ENCODE measurements at regions not wholly inside any gene's neighbourhood (a gene's known extent, or its start where the extent isn't known, plus 50 kb on each side); places are given as distances from the start of the nearest gene placed in this dataset.
"Not testable (repeated sequence)": the region's sequence is repeated elsewhere in the genome, so short reads cannot be mapped to it uniquely, and the experiment has no call there.

DNA sequence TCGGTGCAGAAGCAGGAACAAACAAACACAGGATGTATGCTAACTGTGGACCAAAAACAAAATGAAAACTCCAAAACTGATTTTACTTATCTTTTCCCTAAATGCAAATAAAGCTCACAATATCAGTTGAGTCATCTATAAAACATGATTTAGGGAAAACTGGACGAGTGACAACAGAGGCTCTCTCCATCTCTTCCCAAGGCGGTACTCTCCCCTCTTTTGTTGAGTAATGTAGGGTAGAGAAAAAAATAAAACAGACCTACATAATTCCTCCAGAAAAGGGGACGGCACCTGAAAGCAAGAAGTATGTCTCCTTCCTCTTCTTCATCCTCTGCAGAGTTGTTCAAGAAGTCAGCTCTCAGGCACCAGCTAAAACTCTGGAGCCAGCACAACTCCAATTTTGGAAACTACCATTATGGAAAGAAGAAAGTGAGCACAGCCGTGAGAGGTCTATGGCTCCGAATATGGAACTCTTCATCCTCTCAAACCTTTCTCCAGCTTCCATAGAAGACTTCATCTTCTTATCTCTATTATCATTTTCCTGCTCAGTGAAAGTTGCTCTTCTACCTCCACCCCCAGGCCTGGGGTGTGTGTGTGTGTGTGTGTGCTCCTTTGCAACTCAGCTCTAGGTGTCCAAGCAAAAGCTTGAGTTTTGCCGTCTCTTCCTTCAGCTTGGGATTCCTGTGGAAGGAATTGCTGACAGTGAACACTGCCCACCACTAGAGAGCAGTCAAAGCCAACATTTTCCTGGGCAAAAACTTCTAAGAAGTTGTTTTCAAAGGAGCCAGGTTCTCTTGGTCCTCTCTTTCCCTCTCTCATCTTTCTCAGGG, 155.4 kb downstream of the DIO2 start:
- DNase-seq (ENCODE audit: low read depth) = peak; percentile 75

DNA sequence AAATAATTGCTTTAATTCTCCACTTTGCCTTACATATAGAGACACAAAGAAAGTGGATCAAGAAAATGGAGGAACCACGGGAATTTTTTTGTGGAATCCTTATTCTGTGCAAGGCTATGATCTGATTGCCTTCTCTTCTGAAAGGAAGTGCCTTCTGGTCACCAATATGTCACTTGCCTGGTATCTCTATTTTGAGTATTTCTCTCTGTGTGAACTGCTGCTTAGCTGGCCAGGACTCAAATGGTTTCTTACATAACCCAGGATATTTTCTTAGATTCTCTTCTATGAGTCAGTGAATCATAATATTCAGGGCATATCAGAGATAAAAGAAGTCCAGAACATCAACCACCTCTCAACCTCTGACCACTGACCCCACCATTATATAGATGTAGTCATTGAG, 156.1 kb downstream of the DIO2 start:
- peak; percentile 56 for DNase-seq (ENCODE audit: low read depth)

DNA sequence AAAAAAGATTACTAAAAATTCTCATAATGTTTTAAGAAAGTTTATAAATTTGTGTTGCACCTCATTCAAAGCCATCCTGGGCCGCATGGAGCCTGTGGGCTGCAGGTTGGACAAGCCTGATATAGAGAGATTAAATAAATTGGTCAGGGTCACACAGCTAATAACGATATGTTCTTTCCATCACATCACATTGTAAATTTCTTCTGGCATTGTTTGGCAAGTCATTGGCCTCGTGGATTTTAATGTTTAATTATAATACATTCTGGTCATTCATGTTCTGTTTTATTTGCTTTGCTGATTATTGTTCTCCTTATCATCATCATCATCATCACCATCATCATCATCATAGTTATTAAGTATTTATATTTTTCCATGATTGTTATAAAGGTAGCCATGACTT, 157.3 kb downstream of the DIO2 start:
- no peak for DNase-seq (ENCODE audit: low read depth)

DNA sequence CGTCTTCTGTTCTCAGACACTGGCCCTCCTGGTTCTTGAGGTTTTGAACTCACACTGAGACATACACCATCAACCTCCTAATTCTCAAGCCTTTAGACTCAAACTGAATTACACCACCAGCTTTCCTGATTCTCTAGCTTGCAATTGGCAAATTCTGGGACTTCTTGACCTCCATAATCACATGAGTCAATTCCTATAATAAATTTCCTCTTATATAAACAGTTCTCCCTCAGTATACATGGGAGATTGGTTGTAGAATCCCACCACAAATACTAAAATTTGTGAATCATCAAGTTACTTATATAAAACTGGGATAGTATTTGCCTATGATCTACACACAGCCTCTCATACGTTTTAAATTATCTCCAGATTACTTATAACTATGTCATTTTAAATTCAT, 162.2 kb downstream of the DIO2 start:
- peak; percentile 24 for DNase-seq (ENCODE audit: low read depth)

DNA sequence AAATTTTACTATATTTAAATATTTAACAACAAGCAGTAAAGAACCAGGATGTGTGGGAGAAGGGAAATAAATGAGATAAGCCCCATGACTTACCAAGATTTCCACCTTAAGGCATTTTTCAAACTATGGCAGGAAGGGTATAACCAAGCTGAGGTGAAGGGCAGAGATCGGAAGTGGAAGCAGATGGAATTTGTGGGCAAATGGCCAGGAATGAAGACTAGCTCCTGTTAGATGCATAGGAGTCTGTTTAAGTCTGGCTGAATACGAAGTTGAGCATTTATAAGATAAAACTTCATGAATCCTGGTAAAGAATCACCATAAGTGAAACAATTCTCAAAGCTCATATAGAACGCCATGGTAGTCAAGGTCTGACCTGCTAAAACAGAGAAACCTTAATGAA, 163.5 kb downstream of the DIO2 start:
- no peak for DNase-seq (ENCODE audit: low read depth)

DNA sequence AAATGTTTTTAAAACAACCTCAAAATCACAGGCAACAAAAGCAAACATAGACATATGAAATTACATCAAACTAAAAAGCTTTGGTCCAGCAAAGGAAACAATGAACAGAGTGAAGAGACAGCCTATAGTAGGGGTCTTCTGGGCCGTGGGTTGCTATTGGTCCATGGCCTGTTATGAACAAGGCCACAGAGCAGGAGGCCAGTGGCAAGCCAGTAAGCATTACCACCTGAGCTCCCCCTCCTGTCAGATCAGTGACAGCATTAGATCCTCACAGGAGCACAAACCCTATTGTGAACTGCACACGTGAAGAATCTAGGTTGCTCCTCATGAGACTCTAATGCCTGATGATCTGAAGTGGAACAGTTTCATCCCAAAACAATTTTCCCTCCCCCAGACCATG, 174.0 kb downstream of the DIO2 start:
- no peak for DNase-seq (ENCODE audit: low read depth)

DNA sequence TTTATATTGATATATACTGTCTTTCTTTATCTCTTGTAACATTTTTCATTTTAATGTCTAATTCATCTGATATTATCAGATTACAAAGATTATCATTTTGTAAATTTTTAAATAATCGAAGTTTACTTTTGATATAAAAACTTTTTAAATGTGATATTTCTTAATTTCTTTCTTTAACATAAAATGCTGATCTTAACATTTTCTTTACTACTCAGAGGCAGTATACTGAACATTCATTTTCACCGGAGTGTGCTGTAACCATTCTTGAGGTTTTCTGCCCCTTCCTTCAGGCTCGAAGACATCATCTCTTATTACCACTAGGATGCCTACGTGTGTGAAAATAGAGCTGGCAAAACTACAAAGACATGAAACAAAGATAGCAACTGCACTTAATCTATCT, 186.9 kb downstream of the DIO2 start:
- no peak for DNase-seq (ENCODE audit: low read depth)

DNA sequence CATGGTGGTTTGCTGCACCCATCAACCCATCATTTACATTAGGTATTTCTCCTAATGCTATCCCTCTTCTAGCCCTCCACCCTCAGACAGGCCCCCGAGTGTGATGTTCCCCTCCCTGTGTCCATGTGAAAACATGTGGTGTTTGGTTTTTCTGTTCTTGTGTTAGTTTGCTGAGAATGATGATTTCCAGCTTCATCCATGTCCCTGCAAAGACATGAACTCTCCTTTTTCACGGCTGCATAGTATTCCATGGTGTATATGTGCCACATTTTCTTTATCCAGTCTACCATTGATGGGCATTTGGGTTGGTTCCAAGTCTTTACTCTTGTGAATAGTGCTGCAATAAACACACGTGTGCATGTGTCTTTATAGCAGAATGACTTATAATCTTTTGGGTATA, 192.8 kb downstream of the DIO2 start:
- not testable (repeated sequence) for DNase-seq (ENCODE audit: low read depth)

DNA sequence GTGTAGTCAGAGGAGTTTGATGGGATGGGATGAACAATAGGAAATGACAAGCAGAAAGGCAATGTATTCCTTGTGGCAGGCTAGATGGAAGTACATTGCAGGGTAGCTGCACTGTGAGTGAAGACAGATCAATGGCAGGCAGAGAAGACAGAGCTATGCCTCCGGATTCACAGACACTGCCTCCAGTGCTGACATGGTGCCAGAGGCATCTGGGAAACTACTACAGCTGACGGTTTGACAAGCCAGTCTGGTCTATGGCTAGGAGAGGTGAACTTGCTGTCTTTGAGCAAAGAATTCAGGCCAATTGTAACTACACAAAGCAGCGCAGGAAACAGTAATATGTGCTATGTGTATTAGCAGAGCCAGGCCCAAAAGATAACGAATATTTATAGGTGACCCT, 193.5 kb downstream of the DIO2 start:
- no peak for DNase-seq (ENCODE audit: low read depth)

DNA sequence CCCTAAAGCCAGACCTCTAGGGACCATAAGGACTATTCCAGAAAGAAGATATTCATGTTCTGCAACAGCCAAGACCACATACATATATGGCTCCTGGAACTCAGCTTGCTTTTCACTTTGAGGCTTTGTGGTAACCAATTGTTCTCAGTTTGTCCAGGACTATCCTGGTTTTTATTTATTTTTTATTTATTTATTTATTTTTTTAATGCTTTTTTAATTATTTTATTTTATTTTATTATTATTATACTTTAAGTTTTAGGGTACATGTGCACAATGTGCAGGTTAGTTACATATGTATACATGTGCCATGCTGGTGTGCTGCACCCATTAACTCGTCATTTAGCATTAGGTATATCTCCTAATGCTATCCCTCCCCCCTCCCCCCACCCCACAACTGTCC, 201.1 kb downstream of the DIO2 start:
- DNase-seq (ENCODE audit: low read depth) = not testable (repeated sequence)

DNA sequence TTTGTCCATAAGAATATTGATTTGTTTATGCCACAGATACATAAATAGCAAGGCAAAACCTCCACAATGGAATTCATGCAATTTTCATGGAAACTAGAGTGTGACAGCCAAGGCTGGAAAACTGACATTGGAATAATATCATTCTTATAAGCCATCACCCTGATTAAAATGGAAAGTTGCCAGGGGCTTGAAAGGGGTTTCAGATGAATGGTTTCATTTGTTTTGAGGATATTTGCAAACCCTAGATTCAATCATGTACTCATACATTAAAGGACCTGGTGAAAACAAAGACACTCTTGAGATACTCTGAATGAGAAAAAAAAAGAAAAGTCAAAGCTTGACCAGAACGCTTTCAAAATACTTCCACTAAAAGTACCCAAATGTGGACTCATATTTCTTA, 205.7 kb downstream of the DIO2 start:
- DNase-seq (ENCODE audit: low read depth) = no peak

DNA sequence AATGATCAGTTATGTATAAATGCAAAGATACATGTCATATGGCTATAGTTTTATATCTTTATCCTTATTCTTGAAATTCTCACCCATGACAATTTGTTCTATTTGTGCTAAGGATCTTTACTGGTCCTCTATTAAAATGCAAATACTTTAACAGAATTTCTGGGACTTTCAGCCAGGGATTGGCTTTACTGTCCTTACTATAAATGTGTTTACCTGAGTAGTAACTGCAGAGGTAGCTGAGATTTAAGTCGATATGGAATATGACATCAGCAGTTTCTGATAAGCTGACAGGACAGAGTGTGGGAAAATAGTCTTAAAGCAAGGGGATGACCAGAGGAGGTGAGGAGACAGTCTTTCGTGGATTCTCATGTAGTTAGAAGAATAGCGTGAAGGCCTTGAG, 206.4 kb downstream of the DIO2 start:
- no peak for DNase-seq (ENCODE audit: low read depth)

DNA sequence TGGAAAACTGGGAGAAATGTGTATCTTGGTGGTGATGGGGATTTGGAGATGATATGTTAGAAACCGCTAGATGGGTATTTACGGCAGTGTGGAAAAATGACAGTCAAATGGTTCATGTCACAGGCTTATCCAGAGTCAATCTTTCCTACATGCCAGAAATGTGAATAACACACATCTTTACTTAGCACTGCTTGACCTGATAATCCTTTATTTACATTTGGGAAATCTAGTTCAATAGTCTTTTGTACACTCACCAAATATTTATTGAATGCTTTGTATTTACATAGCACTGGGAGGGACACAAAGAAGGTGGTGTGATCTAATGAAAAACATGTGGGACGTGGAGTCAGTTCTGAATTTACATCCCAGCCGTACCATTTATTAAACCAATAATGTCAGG, 208.2 kb downstream of the DIO2 start:
- DNase-seq (ENCODE audit: low read depth) = peak; percentile 73

DNA sequence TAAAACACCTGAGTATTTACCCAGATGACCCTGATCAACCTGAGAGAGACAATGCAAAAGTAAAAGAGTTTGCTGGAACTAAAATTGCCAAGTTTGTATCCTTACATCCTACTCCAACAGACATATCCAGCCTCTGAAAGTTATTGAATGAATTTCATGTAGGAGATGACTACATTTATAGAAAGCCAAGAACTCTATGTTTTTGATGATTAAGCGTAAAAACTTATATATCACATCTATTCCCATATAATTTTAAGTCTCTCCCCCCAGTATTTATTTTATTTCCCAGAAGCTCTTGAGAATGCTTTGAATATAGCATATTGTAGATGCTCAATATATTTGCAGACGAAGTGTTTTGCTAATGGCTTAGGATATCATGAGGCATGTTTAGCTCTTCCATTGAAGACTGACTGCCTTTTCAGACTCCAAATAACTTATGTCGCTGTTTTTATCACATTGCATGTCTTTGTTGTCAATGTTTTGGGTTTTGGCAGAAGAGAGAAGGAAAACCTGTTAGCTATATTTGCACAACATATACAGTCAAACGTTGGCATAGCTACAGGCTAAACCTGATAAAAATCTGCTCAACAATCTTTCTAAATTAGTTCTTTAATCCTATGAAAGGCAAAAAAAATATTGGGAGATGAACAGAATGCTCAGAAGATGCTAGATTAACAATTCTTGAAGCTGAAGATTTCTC, 213.6 kb downstream of the DIO2 start:
- DNase-seq (ENCODE audit: low read depth) = no peak

DNA sequence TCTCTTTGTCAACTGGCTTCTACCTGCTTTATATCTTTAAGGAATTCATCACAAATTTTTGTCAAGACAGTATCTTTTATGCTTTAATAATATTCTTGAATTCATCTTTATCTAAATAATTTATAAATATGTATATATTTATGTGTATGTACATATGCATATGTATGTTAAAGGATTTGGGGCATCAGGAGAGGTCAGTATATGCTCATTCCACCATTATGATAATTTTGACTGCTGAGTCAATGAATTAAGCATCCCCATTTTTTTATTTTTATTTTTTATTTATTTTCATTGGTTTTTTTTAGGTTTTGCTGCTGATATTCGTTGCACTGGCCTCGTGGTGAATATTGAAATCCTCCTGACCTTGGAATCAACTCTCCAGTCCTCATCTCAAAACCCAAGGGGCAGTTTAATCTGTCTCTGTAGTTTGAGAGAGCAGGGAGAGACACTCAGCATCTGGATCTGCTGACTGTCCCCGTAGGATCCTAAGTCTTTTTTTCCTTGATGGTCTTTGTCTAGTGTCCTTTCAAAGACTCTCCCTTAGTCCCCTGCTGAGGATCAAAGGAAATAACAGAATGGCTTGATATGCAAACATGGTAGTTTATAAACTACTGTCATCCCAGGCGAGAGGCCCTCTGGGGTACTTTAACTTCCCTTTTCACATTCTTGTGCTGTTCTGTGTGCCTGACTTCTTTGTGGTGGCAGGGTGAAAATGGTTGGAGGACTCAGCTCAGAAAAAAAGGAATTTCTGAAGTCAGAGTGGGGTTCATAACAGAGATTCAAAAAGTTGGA, 218.7 kb downstream of the DIO2 start:
- DNase-seq (ENCODE audit: low read depth) = no peak

DNA sequence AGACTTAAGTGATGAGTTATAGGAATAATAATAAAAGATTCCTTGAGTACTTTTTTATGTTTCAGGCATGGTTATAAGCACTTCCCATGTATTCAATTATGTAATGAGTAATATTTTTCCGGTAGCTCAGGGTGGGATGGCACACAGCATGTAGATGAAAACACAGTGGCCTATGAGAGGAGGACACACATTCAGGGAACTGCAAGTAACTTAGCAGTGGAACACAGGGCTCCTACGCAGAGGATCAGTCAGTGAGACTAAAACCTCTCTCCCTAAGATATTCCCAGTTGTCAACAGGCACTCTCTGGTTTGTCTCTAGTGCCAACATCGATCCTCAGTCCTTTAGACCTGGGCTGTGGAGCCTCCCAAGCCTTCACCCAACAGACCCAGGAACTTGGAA, 219.4 kb downstream of the DIO2 start:
- DNase-seq (ENCODE audit: low read depth) = no peak

DNA sequence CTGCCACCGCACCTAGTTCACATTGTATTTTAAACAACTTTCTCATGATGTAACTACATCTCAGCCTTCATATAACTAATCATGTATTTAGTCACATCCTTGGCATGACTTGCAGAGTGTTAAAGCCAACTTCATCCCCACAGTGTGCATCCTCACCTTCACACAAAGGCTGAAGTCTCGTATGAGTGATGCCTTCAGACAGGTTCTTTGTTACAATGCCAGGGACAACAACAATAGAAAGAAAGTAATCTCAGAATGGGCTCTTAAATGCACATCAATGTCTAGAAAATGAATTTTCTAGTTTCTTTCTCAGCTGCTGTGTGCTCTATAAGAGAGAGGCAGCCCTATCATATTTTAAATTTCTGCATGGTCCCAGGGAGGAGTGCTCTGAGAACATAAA, 221.3 kb downstream of the DIO2 start:
- DNase-seq (ENCODE audit: low read depth) = no peak

DNA sequence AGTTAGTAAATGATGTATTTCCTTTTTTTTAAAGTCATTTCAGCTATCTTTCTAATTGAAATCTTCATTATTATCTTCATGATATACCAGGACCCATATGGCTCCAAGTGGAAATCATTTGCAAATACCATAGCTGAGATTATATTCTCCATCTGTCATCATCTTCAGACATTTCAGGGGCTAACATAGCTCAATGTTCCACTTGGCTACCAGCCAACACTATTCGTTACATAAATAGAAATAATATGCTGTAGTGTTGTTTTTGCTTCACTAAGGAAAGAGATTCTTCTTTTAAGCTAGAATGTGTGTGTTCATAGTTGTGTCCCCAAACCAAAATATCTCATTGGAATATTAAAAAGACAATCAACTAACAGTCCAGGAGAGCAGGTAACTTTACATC, 225.1 kb downstream of the DIO2 start:
- DNase-seq (ENCODE audit: low read depth) = peak; percentile 2

DNA sequence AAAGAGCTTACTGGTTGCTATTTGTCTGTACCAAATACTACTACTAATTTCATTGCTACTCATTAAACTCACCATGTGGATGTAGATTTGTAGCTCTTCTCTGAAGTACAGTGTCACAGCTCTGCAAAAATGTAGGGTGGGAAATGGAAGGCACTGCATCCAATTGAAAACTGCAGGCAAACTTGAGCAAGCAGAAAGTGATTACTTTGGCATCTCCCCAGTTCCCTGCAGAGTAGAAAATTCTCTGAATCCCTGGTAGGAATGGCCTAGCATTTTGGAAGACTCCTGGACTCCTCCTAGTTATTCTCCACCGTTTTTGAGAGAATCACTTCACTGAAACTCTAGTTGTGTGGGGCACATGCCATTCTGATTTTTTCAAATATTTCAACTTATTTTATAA, 239.1 kb downstream of the DIO2 start:
- DNase-seq (ENCODE audit: low read depth) = peak; percentile 76

DNA sequence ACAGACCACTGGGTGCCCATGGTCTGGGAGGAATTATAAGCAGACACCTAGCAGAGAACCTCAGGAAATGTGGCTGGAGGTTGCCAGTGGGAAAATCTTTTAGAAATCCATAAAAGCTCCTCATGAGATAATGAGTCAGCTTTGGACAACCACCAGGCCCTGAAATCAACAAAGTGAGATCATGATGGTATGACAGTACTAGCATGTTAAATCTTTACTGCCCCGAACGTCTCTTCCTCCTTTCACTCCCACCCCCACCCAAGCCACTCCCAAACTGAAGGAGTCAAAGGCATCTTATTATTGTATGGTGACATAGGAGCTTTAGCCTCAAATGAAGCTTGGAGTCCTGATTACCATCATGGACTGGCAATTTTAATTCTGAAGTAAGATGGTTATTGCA, 240.0 kb downstream of the DIO2 start:
- DNase-seq (ENCODE audit: low read depth) = peak; percentile 91

DNA sequence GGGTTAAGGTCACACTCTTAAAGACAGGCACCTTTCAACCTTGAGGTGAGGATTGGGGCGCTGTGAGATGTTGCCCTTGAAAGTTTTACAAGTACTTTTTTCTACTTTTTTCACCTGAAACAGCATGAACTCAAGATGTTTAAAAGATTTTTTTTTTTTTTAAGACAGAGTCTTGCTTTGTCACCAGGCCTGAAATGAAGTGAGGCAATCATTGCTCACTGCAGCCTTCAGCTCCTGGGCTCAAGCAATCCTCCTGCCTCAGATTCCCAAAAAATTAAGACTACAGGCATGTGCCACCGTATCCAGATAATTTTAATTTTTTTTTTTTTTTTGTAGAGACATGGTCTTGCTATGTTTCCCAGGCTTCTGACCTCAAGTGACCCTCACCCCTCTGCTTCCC, 243.9 kb downstream of the DIO2 start:
- peak; percentile 31 for DNase-seq (ENCODE audit: low read depth)

DNA sequence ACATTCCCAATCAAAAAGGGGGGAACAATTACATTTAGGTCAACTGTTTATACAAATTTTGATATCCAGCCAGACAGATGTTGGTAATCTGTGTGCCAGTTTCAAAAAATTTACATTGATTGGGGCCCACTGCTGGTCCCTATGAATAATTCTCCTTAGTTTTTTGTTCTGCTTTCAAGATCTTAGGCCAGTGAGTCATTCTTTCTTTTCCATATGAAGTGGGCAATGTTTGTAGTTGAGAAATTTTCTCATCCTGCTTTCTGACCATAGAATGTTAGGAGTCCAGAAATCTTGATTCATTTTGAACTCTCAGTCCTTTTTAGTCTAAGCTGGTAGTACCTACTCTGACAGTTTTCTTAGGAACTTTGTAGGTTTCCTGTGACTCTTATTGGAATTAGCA, 244.3 kb downstream of the DIO2 start:
- peak; percentile 69 for DNase-seq (ENCODE audit: low read depth)

DNA sequence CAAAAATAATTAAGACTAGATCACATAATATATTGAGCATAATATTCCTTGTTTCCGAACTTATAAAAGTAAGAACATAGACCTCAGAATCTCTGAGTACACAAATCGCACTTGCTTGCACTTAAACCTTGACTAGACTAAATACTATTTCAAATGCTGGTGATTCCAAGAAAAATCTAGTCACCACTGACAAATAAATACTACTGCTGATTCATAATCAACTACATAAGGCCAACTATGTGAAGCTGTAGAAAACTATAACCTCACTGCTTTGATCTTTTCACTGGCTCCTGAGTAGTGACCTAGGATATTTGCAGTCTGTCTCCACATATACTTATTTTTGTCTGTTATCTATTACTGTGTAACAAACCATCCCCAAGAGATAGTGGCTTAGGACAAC, 245.4 kb downstream of the DIO2 start:
- DNase-seq (ENCODE audit: low read depth) = peak; percentile 55
